22Rv1 (cell line): ENCODE measurements at regions not wholly inside any gene's neighbourhood (a gene's known extent, or its start where the extent isn't known, plus 50 kb on each side); places are given as distances from the start of the nearest gene placed in this dataset.

Experiments used
- ZFX ChIP-seq: fragments of 450-650 bp; IDR thresholded peaks from 2 replicates; pipeline ENCODE4 v1.6.1; 2017; ENCODE audit warnings: antibody characterized with exemption, borderline replicate concordance
- TF ChIP-seq, protein P1 (sequence below): fragments of 450-650 bp; IDR thresholded peaks from 2 replicates; pipeline ENCODE4 v1.5.1; 2017; ENCODE audit warnings: mild to moderate bottlenecking

DNA sequence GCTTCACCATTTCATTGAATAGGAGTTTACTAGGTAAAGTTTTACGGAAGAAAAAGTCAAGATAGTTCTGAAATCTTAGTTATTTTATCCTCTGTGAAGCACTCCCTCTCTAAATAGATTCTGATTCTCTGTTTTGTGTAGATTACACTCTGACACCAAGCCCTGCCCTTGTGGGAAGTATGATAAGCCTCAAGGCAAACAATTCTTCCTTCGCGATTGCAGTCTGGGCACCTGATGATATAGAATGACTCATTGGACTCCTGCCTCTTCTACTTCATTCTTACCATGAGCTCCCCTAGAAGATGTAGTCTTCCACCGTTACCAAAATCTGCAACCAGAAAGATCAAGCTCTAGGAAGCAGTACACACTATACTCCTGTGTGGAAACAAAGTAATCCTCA lies 626.9 kb upstream of the PTGER4 start:
- TF ChIP-seq, protein P1, sequence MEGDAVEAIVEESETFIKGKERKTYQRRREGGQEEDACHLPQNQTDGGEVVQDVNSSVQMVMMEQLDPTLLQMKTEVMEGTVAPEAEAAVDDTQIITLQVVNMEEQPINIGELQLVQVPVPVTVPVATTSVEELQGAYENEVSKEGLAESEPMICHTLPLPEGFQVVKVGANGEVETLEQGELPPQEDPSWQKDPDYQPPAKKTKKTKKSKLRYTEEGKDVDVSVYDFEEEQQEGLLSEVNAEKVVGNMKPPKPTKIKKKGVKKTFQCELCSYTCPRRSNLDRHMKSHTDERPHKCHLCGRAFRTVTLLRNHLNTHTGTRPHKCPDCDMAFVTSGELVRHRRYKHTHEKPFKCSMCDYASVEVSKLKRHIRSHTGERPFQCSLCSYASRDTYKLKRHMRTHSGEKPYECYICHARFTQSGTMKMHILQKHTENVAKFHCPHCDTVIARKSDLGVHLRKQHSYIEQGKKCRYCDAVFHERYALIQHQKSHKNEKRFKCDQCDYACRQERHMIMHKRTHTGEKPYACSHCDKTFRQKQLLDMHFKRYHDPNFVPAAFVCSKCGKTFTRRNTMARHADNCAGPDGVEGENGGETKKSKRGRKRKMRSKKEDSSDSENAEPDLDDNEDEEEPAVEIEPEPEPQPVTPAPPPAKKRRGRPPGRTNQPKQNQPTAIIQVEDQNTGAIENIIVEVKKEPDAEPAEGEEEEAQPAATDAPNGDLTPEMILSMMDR: no peak
- no peak for TF ChIP-seq ZFX
